GM19035 (cell line): ENCODE measurements at regions not wholly inside any gene's neighbourhood (a gene's known extent, or its start where the extent isn't known, plus 50 kb on each side); places are given as distances from the start of the nearest gene placed in this dataset.

ENCODE experiments used
- ATAC-seq: cut with Tn5 transposase; IDR thresholded peaks from one replicate; pipeline ENCODE4 v1.9.1; 2021; ENCODE audit not compliant: unreplicated experiment

GRCh38 chr13:100870898-100871297 lies 196.3 kb upstream of the TMTC4 start:
- ATAC-seq, result no peak

DNA sequence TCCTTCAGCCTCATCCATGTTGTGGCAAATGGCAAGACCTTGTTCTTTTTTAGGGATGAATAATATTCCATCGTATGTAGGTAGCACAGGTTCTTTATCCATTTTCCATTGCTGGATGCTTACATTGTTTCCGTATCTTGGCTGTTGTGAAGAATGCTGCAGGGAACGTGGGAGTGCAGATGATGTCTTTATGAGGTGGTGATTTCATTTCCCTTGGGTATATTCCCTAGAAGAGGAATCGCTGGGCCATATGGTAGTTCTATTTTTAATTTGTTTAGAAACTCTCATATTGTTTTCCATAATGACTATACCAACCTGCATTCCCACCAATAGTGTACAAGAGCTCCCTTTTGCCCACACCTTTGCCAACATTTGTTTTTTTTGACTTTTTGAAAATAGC lies 186.3 kb upstream of the TMTC4 start:
- no peak for ATAC-seq

GRCh38 chr13:100859861-100860260 lies 185.3 kb upstream of the TMTC4 start:
- ATAC-seq, result no peak

DNA sequence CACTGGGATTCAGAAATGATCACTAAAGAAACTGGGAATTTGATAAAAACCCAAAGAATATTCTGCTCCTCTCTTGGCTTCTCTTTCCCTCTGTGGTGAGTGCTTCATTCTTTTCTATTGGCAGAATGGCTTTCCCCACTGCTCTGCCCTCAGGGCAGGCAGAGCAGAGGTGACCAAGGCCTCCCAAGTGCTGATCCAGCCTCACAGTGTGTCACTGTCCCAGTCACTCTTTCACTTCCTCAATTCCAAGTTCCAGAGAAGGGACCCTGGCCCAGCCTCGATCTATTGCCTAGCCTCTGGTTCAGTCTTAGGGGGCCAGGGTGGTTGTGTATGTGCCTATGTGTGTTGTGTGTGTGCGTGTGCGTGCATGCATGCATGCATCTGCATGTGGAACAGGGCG lies 180.6 kb upstream of the TMTC4 start:
- ATAC-seq, result no peak

DNA sequence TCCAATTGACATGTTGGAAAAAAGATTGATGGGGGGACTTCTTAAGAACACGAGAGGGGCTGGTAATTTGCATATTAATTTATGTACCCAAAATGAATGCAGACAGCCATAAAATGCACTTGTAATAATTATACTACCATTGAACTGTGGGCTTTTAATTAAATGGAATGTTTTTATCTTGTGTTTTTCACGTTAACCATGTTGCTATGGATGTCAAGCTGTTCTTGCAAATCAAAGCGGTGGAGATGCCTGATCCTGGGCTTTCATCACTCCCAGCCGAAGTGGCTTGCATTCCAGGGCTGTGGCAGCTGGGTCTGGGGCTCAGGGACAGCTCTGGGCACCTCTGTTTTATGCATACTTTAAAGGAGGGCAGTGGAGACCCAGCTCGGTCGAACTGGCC lies 179.4 kb upstream of the TMTC4 start:
- no peak for ATAC-seq

DNA sequence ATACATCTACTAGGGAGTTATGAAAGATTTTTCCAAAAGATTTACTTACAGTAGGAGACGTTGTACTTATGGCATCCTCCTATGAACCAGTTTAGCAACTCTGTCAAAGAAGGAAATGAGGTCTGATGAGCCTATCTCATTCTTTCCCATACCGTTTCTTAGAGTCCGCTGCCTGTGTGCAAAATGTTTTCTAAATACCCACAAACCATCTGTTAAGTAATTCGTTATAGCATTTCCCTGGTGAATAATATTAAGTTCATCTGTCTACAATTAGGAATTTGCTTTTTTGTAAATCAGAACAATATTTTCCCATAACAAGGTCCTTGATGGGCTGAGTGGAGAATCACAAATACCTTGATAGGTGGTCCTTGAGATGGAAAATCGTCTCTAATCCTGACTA lies 178.8 kb upstream of the TMTC4 start:
- ATAC-seq, result no peak

- no peak for ATAC-seq
These were observed 177.6 kb upstream of the TMTC4 start for GRCh38 chr13:100852146-100852545.

DNA sequence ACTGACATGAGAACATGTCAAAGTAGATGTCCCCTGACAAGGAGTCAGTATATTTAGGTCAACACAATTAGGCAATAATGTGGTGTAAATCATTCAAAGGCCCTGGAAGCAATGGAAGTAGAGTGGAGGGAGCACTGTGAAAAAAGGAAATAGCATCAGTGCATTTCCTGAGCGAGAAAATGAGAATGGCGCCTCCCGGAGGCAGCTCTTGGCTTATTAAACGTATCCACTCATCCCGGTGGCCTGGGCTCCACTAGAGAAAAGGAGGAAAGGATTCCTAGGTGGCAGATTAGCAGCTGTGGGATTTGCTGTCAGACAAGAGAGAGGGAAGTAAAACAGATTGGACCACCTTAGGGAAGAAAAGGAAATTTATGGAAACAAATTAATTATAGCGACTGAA lies 173.7 kb upstream of the TMTC4 start:
- no peak for ATAC-seq

DNA sequence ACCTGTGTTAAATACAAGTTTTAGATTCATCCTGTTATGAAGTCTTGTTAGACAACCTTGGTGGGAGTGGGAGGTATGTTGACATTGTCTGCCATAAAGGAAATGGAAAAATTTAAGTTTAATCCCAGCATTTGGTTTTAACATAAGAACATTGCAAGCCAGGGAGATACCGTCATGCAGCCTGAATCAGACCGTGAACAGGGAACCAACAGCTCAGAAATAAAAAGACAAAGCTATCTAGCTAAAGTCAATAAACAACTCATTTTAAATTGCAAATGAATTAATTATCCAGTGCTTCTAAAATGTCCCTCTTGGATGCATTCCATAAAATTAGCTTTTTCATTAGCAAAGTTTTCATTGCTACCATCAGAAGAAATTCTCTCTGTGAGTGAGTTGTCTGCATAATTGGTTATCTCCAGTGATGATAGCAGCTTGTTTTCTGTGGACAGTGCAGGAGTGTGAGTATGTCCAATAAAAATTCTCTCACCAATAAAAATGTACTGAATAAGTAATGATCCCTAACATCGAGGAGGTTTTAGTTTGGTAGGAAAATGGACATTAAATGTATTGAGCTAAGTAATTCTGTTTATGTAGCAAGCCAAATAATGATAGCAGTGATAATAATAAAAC lies 170.6 kb upstream of the TMTC4 start:
- ATAC-seq, result no peak

DNA sequence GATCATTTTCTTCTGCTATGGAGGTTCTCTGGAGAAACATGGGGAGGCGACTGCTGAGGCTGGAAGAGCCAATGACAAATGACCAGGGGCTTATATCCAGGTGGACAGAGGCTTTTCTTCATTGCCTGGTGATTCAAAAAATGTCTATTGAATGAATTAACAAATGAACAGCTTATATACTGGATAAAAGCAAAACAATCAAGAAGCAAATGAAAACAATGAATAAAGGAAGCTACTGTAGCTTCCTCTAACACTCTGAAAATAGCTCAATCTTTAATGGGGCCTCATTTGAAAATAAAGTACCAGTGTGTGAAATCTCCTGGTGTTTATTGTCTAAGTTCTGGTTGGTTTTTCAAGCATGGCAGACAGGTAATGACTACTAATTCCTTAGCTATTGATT lies 167.5 kb upstream of the TMTC4 start:
- ATAC-seq, result no peak

GRCh38 chr13:100838387-100838786 lies 163.8 kb upstream of the TMTC4 start:
- ATAC-seq, result no peak

GRCh38 chr13:100837631-100838030 lies 163.0 kb upstream of the TMTC4 start:
- no peak for ATAC-seq

DNA sequence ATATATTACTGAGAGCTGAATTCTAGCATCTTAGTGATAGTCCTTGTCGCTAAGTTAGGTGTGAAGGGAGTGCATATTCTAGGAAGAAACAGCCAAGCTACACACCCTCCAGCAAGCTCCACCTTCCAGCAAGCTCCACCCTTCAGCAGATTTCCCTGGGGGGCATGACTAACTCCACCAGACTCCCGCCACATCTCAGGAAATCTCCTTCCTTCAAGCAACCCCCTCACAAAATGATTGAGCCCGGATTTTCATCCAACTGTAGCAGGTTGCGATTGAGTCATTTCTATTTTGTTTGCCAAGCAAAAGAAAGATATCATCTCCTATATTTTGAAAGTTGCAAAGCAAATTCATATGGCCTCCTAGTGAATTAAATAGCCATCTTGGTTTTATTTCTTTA lies 162.1 kb upstream of the TMTC4 start:
- no peak for ATAC-seq

DNA sequence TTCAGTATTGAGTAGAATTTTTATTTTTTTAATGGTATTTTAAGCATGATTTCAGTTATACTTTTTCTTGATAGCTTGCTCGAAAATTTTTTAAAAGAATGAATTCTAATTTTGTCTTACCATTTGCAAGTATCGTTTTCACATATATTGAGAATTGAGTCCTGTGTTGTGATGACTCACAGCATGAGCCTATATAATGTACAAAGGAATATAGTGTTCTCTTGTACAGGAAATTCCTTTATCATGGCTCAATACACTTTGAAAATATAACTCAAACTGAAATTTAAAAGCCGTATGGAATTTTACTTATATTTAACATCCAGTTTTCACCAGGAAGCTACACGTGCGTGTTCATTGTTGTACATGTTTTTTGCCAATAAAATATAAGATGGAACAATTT lies 161.1 kb upstream of the TMTC4 start:
- no peak for ATAC-seq

- no peak for ATAC-seq
These were observed 158.8 kb upstream of the TMTC4 start for GRCh38 chr13:100833427-100833826.

DNA sequence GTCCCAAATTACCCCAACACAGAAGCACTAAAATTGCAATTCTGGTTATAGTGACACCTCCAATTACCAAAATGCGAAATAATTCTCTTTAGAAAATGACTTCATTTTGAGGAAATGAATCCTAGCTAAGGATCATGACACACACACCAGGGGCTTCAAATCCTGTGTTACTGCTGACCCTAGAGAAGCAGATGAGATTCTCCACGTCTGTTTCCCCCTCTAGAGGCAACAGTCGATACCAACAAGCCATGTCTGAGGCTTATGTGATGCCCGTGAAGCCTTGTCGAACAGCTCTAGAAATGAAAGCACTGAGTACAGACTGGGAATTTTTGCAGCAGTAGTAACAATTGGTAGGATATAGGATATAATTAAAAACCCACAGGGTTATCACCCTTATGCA lies 153.6 kb upstream of the TMTC4 start:
- no peak for ATAC-seq

GRCh38 chr13:100827489-100828176 lies 153.0 kb upstream of the TMTC4 start:
- ATAC-seq, result no peak

DNA sequence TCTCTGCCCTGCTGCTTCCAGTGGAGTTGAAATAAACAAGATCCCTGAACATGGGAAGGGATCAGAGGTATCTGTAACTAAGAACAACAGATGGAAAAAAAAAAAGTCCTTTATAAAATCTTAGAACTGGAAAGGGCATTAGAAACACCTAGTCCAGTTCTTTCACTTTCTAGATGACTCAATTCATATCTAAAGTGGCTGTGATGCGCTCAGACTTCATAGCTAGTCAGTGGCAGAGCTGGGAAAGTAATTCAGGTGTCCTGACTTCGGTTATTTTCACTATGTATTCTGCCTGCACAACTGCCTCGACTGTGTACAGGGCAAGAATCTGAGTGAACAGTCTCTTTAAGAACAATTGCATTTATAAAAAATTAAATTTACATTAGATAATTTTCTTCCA lies 151.8 kb upstream of the TMTC4 start:
- ATAC-seq, result no peak

- no peak for ATAC-seq
These were observed 151.0 kb upstream of the TMTC4 start for GRCh38 chr13:100825557-100825956.

DNA sequence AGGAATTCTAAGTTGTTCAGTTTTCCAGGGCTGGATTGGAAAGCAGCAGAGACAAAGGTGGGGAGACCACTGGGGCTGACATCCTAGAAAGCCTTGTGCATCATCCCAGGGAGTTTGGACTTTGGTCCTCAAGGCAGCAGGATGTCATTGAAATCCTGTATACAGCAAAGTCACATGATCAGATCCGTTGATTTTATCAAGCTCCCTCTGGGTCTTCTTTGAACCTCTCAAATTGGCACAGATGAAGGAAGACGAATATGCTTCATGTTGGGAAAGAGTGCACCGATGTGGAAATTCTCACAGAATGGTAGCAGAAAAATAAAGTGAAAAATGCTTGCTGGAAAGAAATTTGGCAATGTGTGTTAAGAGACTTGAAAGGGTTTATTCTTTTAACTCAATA lies 149.8 kb upstream of the TMTC4 start:
- no peak for ATAC-seq

- no peak for ATAC-seq
These were observed 148.9 kb upstream of the TMTC4 start for GRCh38 chr13:100823448-100823847.

- no peak for ATAC-seq
These were observed 148.4 kb upstream of the TMTC4 start for GRCh38 chr13:100822871-100823443.

DNA sequence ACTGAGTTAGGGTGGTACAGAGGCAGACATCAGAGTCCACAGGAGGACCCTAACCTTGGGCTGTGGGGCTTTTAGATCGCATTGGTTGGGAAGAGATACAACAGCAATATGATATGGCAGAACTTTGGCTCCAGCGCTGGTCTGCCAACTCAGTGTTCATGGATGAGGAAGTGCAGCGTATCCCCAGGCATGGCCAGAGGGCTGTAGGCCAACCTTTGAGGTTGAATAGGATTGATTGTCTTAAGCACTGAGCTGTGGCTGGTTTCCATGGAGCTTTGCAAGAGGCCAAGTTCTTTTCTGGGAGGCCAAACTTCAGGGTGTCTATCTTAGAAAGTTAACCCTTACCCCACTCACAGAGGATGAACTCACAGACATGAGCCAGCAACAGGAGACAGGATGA lies 144.1 kb upstream of the TMTC4 start:
- ATAC-seq, result no peak
